Vagina (tissue), 2 donors: ENCODE measurements at regions not wholly inside any gene's neighbourhood (a gene's known extent, or its start where the extent isn't known, plus 50 kb on each side); places are given as distances from the start of the nearest gene placed in this dataset.

Source experiments
- CTCF ChIP-seq, 3 experiments: fragments of 450-650 bp in 2 of 3; fragments of 200-600 bp in 1 of 3; sonication (generic) in 1 of 3; IDR thresholded peaks; one replicate each; pipeline ENCODE4 v1.5.1; 2017 to 2019; ENCODE audit warnings: antibody characterized with exemption in 3 of 3, mild to moderate bottlenecking in 2 of 3, moderate library complexity in 2 of 3
- POLR2A ChIP-seq, 2 donors: fragments of 450-650 bp; IDR thresholded peaks; one replicate each; pipeline ENCODE4 v1.6.1; 2017; ENCODE audit warnings: antibody characterized with exemption in 2 of 2, mild to moderate bottlenecking in 2 of 2, moderate library complexity in 2 of 2
- POLR2AphosphoS5 ChIP-seq, 2 donors: sonication (generic); formaldehyde crosslinking; IDR thresholded peaks; one replicate each; pipeline ENCODE4 v1.9.0; 2017; ENCODE audit warnings: antibody characterized with exemption in 2 of 2, mild to moderate bottlenecking in 2 of 2, low read depth in 1 of 2; ENCODE audit not compliant: insufficient read depth in 1 of 2

GRCh38 chr13:26497968-26498511 is 59.4 kb upstream of the WASF3 start:
- TF ChIP-seq CTCF (IDR thresholded peaks at IDR 0.05) (no peak), POLR2A (IDR thresholded peaks at IDR 0.05) (no peak), POLR2AphosphoS5 (IDR thresholded peaks at IDR 0.05; ENCODE audit: insufficient read depth in 1 of 2, low read depth in 1 of 2) (no peak)
